ENCODE measurements at regions not wholly inside any gene's neighbourhood (a gene's known extent, or its start where the extent isn't known, plus 50 kb on each side); places are given as distances from the start of the nearest gene placed in this dataset.
A peak's percentile ranks its signal among the peaks of the same experiment; 100 is the strongest.

GRCh38 chr1:80066060-80066459, 1059.5 kb upstream of the ADGRL4 start:
- 70% methylated on average over 2 of the region's 2 CpGs; no CpG with 5 or more reads in 1 of the 2 experiments for WGBS, 2 experiments (ENCODE audit: extremely low coverage in 1 of 2, insufficient coverage in 1 of 2, insufficient read length in 1 of 2, insufficient replicate concordance in 2 of 2, low coverage in 1 of 2, low lambda C conversion rate in 2 of 2, missing lambda C conversion rate in 1 of 2)
- Histone ChIP-seq H3K79me2 (ENCODE audit: control insufficient read depth in 1 of 2, insufficient read depth in 2 of 2, low read length in 2 of 2) (no peaks in the 10 kb centered on the region), H2BK120ac (replicated peaks; ENCODE audit: low read depth, low read length) (no peak overlapping the region), H3K79me1 (ENCODE audit: low read depth, low read length) (no peaks in the 10 kb centered on the region), H3K27ac (ENCODE audit: low read depth, low read length) (no peak overlapping the region), H3K18ac (ENCODE audit: extremely low read depth, low read length) (no peak overlapping the region; the same call in 1 of the 2 replicates), H3K23ac (ENCODE audit: insufficient read length) (no peak overlapping the region), H3K4me2 (ENCODE audit: insufficient read depth in 1 of 2, low read depth in 2 of 2, low read length in 2 of 2) (no peak overlapping the region), H2AFZ (ENCODE audit: low read length) (peak overlapping the region; percentile 79; the same call in 1 of the 2 replicates), H3K4me1 (replicated peaks in 1 of 4; ENCODE audit: control insufficient read depth in 3 of 4, insufficient read depth in 4 of 4, low read length in 3 of 4) (peaks cover 0 to 2% (median 0%) of the 10 kb centered on the region in 4 experiments; a peak in 2 of 7 replicates), H3K14ac (ENCODE audit: insufficient read length) (no peak overlapping the region), H2BK15ac (ENCODE audit: low read length) (no peak overlapping the region), H4K20me1 (replicated peaks in 1 of 2; ENCODE audit: control insufficient read depth in 1 of 2, insufficient read depth in 2 of 2, low read length in 2 of 2) (no peaks in the 10 kb centered on the region), H2BK12ac (ENCODE audit: low read depth, low read length) (no peak overlapping the region), H3K9me3 (ENCODE audit: insufficient read depth in 2 of 2, low read depth in 1 of 2, low read length in 1 of 2) (no peaks in the 10 kb centered on the region), H2BK5ac (ENCODE audit: low read depth, low read length) (no peak overlapping the region), H2BK20ac (ENCODE audit: low read length) (no peak overlapping the region), H2AK5ac (ENCODE audit: low read depth, low read length) (no peak overlapping the region), H3K36me3 (ENCODE audit: control insufficient read depth in 2 of 4, insufficient read depth in 4 of 4, low read length in 3 of 4) (no peaks in the 10 kb centered on the region), H3K23me2 (ENCODE audit: low read depth, low read length) (no peaks in the 10 kb centered on the region), H4K8ac (ENCODE audit: extremely low read depth, insufficient read depth, low read length) (no peak overlapping the region), H4K91ac (replicated peaks; ENCODE audit: insufficient read length, low read length) (no peak overlapping the region), H3K56ac (replicated peaks; ENCODE audit: insufficient read length, low read depth, low read length) (no peak overlapping the region), H3K9ac (replicated peaks in 1 of 4; ENCODE audit: extremely low read depth in 1 of 4, low read depth in 3 of 4, low read length in 3 of 4) (no peak overlapping the region; a peak in 1 of 7 replicates), H3K4ac (replicated peaks; ENCODE audit: insufficient read length, low read depth, low read length) (no peak overlapping the region), H4K5ac (ENCODE audit: insufficient read length, low read depth, low read length) (no peak overlapping the region), H3K4me3 (ENCODE audit: extremely low read depth in 1 of 4, insufficient read depth in 2 of 4, low read depth in 3 of 4, low read length in 4 of 4) (no peak overlapping the region), H3K27me3 (replicated peaks in 1 of 4; ENCODE audit: control insufficient read depth in 3 of 4, extremely low read depth in 1 of 4, insufficient read depth in 3 of 4, low read length in 3 of 4) (no peaks in the 10 kb centered on the region)
- DNase-seq (ENCODE audit: low read depth in 1 of 2, low spot score in 2 of 2): no peak
- TF ChIP-seq ASH2L (IDR thresholded peaks at IDR 0.05; ENCODE audit: low read length) (no peak), CEBPB (IDR thresholded peaks at IDR 0.05; ENCODE audit: low read depth, low read length) (no peak), SUZ12 (IDR thresholded peaks at IDR 0.05; ENCODE audit: low read length) (no peak), POU5F1 (IDR thresholded peaks at IDR 0.05; ENCODE audit: low read depth, low read length) (no peak), POLR2A (IDR thresholded peaks at IDR 0.05; ENCODE audit: control extremely low read depth in 1 of 2, low read depth in 2 of 2, low read length in 2 of 2) (no peak), GABPA (IDR thresholded peaks at IDR 0.05; ENCODE audit: borderline replicate concordance, insufficient read depth, low read length) (no peak), RBBP5 (IDR thresholded peaks at IDR 0.05; ENCODE audit: borderline replicate concordance, low read depth, low read length) (no peak), RAD21 (IDR thresholded peaks at IDR 0.05 in 1 of 2, conservative IDR thresholded peaks at IDR 0.05 in 1 of 2; ENCODE audit: low read depth in 2 of 2, low read length in 2 of 2) (no peak), ZNF274 (IDR thresholded peaks at IDR 0.05; ENCODE audit: borderline replicate concordance, extremely low read depth, low read length) (no peak), HDAC6 (IDR thresholded peaks at IDR 0.05; ENCODE audit: low read depth, low read length) (no peak), GTF2F1 (IDR thresholded peaks at IDR 0.05; ENCODE audit: borderline replicate concordance, low read depth, low read length) (no peak), CBX8 (IDR thresholded peaks at IDR 0.05; ENCODE audit: borderline replicate concordance, low read depth, low read length) (no peak), TAF1 (IDR thresholded peaks at IDR 0.05; ENCODE audit: low read depth, low read length) (no peak)
- ChIA-PET POLR2A (ENCODE audit: partially characterized antibody) (no interaction called here), CTCF (ENCODE audit: partially characterized antibody) (no interaction called here)
- FAIRE-seq: no peak

Measured in H1 (cell line).